ENCODE measurements at regions not wholly inside any gene's neighbourhood (a gene's known extent, or its start where the extent isn't known, plus 50 kb on each side); places are given as distances from the start of the nearest gene placed in this dataset.

DNA sequence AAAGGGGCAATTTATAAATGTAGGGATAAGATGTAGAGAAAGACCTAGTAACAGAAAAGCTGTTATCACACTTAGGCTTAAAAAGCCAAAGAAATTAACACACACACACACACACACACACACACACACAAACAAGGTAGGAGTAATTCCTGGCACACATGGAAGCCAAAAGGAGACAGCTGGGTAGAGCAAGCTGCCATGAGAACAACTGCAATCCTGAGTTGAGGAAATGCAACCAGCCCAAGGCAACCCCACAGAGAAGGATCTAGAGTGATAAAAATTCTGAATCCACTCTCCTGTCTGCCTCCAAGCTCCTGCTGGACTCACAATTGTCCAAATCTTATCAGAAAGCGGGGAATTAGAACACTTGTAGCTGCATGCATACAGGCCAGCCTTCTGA, 229.1 kb upstream of the DGKB start:
- TF ChIP-seq SMC3 (IDR thresholded peaks at IDR 0.05; ENCODE audit: low read depth, low read length) (no peak), NFE2L2 (IDR thresholded peaks at IDR 0.05; ENCODE audit: low read depth, low read length) (no peak)

Measured in IMR-90 (cell line).